GM18909 (cell line): ENCODE measurements at regions not wholly inside any gene's neighbourhood (a gene's known extent, or its start where the extent isn't known, plus 50 kb on each side); places are given as distances from the start of the nearest gene placed in this dataset.
"Not testable (repeated sequence)": the region's sequence is repeated elsewhere in the genome, so short reads cannot be mapped to it uniquely, and the experiment has no call there.

Source experiments
- ATAC-seq: cut with Tn5 transposase; IDR thresholded peaks from one replicate; pipeline ENCODE4 v1.9.1; 2021; ENCODE audit warnings: mild to moderate bottlenecking; ENCODE audit not compliant: unreplicated experiment, poor library complexity

DNA sequence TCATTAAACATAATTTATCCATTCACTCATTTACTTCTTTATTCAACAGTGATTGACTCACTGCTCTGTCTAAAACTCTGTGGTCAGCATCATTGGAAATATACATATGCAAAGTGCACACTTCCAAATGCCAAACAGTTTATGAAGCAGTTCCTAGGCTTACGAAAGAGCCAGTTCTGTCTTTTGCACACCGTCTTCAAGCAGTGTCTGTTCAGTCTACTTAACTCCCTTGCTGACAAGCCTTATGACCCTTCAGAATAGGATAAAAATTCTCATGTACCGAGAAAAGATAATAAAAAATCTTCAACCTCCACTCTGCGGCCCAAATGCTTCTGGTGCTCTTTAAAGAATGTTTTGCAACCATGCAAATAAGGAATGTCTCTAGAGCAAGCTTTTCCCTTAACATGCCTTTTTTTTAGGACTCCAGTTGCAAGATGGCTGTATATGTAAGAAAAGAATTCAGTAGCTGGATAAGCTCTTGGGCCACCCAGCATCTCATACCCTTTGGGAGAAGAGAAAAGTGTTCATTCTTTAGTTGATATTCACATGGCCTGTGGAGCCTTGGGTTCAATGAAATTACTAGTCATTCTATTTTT is 1037.0 kb upstream of the SLIT2 start:
- no peak for ATAC-seq

DNA sequence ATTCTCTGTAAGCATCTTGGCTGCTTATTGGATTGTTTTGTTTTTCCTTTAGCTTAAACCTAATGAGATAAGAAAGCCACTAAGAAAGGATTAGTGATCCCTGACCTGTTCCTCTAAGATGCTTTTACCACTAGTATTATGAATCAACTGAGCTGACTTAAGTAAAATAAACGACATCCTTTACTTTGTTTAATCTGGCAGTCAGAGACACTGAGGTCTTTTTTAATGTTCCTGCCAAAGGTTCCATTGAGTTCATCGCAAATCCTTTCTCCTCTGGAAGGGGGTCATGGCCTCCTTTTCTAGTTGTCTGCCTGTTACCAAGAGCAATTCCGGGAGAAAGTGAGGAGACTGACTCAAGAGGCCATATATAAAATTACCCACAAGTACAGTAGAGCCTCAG is 1038.3 kb upstream of the SLIT2 start:
- no peak for ATAC-seq

DNA sequence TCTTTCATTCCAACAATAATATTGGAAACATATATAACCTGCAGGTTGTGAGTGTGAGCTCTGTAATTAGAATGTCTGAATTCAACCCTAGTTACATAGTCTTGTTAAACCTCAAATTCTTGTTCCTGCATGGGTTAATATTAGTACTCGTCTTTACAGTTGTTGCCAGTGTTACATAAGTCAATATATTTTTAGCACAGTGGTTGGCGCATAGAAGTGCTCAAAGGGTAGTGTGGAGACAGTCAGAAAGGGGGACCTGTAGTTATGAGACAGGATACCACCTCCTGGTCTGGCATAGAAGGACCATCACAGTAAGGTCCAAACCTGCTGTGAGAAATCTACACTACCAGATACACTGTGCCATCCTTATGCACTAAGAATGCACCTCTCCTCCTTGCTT is 1045.9 kb upstream of the SLIT2 start:
- ATAC-seq: no peak

DNA sequence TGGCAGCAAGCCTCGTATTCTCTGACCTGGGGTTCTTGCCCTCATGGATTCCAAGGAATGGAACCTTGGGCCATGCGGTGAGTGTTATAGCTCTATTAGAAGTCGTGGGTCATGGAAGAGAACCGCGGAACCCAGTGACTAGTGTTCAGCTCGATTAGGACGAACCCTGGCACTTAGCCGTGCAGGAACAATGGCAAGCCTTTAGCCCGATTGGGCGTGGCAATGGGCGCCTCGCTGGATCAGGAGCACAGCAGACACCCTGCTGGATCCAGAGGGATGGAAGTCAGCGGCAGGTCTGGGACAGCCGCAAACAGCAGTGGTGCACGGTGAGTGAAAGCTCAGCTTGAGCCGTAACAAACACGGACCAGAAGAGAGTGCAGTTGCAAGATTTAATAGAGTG is 1053.9 kb upstream of the SLIT2 start:
- ATAC-seq: not testable (repeated sequence)

DNA sequence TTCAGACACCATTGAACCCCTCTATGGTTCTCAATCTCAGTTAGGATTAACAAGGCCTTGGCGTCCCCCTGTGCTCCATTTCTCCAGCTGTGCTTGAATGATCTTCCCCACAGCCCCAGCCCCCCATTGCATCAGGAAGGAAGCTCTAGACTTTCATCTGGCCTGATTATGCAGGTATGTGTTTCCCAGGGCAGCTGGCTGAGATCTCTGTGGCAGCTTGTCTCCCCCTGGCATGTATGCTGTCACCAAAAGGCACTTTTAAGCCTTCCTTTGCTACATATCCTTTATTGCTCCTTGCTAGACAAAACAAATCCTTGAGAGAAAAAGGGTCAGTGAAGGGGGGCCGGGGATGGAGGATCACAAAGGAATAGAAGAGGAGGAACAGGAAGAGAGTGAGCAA is 1056.0 kb upstream of the SLIT2 start:
- no peak for ATAC-seq

DNA sequence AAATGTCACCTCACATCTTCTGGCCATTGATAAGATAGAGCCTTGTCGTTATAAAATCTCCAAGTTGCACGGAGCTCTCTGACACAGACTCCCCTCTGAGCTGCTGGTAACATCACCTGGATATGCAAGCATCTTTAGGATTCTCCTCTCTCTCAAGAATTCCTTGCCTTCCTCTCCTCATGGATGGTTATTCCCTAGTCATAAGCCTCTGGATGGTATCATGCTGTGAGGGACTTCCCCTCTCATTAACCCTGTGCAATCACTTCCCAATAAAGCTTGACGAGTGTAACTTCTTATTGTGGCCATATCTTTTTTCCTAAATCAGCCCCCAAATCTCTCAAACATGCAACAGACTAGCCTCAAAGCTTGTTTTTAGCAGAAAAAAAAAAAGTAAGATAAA is 1057.0 kb upstream of the SLIT2 start:
- no peak for ATAC-seq

DNA sequence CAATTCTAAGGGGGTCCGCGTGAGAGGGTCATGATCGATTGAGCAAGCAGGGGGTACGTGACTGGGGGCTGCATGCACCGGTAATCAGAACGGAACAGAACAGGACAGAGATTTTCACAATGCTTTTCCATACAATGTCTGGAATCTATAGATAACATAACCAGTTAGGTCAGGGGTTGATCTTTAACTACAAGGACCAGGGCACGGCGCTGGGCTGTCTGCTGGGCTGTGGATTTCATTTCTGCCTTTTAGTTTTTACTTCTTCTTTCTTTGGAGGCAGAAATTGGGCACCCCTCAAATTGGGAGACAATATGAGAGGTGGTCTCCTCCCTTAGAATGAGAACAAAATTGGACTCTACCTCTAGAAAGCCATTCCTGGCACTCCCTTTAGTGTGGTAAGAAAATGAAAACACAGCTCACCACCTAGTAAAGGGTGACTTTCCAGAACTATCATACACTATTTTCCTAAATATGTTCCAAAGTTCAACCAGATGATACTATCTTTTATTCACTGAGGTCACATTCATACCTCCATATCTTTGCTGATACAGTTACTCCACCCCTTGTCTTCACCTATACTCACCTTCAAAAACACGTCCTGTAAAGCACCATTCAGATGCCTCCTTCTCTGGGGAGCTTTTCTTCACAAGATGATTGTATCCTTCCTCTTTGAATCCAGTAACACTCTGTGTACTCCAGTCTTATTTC is 1058.3 kb upstream of the SLIT2 start:
- ATAC-seq: no peak

DNA sequence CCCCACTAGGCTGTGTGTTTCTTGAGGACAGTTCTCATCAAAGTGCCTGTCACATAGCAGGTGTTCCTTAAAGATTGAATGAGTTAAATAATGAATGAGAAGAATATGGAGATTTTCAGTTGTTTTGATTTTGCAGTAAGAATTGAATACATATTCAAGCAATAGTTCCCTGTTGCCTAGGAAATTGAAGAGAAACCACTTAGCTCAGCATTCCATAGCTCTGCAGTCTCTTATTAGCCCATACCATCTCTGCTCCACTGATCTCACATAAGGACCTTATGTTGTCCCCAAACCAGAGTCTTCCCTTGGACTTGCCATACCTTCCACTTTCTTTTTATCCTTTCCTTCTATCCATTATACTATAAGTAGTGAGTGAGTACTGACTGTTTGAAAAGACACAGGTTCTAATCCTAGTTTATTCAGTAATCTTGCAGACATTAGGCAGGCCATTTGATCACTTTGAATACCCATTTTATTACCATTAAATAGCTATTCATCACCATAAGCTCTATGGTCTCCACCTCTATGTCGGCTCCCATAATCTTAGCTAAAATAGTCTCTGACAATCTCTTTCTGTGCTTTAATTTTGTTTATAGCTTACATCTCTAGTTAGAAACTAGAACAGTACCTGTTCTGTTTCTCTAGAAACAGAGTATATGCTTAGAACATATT is 1059.6 kb upstream of the SLIT2 start:
- ATAC-seq: no peak

DNA sequence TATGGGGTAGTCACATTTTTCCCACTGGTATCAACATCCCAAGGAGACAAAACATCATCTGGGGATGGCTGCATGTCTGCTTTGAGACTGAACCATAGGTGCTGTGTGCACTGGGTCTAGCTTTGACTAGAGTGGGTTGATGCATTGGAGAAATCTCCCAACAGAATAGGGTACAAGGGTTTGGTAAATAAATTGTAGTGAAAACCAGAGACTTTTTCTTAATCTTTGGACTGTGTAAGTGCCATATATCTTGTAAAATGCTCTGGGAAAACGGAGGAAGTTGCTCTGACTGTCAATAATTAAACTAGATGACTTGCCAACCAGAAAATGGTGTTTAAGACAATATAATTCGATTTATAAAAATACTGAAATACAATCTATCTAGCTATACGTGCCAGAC is 1064.0 kb upstream of the SLIT2 start:
- no peak for ATAC-seq

DNA sequence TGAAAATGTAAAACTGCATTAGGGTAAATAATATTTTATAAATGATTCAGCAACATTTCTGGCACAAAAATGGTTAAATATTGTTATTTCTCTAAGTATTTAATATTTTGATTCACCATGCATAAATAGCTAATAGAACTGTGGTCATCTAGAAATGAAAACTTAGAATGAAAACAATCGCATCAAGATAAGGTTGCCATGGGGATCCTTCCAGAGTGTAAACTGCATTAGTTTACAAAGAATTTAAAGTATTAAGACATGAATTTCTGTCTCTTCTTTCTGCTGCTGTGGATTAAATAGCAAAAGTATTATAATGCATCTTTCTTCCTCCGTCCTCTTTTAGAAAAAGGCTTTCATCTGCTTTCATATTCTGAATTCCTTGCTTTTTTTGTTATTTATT is 1064.6 kb upstream of the SLIT2 start:
- no peak for ATAC-seq

DNA sequence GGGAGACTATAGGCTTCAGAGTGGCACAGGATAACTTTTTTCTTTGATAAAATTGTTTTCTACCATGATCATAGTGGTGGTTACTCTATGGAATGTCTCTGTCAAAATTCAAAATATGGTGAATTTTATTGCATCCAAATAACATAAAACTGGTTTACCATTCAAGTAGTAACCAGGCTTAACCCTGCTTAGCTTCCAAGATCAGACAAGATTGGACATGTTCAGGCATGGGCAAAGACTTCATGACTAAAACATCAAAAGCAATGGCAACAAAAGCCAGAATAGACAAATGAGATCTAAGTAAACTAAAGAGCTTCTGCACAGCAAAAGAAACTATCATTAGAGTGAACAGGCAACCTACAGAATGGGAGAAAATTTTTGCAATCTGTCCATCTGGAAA is 1070.1 kb upstream of the SLIT2 start:
- ATAC-seq: not testable (repeated sequence)

DNA sequence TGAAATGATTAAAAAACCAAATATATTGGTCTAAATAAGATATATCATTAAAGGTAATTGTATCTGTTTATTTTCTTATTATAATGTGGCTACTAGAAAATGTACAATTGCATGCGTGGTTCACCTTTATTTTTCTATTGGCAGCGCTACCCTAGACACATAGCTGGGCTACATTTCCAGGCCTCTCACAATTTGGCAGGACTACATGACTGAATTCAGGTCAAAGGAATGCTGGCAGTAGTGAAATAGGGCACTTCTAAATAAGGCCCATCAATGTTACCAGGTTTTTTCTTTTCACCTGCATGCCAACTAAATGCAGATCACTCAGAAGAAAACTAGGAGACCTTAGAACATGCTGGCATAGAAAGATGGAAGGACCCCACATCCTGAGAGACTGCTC is 1072.9 kb upstream of the SLIT2 start:
- no peak for ATAC-seq

DNA sequence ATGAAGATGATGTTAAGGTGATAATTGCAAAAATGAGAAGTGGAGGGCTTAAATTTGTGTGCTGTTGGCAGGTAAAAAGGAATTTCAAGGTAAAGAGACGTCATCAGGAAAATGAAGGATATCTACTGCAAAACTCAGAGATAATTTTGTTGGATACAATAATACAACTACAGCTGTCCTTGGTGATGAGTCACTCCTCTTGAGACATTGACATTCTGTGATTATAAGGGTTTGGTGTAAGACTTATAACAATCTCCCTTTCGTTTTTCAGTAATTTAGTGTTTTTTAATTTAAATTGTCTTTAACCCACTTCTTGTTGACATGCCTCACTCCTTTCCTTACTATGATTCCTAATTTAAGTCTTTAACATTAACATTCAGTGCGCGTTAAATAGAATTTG is 1074.1 kb upstream of the SLIT2 start:
- ATAC-seq: no peak

DNA sequence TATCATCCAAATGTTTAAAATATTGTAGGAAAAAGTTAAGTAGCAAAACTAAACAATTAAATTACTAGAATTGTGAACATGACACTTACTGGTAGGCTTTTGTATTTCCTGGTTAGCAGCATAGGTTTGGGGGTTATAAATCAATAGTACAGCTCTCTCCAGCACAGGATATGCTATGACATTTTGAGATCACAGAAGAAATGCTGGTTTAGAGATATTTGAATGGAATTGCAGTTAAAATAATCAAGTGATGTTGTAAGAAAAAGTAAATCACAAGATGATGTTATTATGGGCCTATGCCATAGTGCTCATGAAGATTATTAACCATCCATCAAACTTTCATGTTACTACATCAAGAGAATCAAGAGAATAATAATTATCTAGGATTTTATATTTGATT is 1079.9 kb upstream of the SLIT2 start:
- ATAC-seq: no peak

DNA sequence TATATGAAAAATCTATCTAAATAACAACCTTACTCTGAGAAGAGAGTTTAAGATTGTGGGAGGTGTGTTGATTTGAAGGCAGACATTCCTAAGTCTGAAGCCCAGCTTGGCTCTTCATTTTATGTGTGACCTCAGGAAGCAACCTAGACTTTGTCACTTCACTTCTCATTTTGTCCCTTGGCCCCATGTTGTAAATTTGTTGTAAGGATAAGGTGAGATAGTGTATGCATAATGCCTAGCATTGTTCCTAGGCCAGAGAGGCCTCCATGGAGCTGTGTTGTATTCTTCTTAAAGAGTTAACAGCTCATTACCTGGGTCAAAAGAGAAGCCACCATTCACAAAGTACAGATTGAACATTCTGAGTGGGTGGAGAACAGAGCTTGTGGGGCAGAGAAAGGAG is 1084.4 kb upstream of the SLIT2 start:
- ATAC-seq: no peak

DNA sequence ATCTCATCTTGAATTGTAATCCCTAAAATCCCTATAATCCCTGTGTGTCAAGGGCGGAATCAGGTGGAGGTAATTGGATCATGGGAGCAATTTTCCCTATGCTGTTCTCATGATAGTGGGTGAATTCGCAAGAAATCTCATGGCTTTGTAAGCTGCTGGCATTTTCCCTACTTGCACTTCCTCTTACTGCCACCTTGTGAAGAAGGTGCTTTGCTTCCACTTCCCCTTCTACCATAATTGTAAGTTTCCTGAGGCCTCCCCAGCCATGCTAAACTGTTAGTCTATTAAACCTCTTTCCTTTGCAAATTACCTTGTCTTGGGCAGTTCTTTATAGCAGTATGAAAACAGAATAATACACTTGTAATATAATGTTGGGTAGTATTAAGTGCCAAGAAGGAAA is 1087.4 kb upstream of the SLIT2 start:
- ATAC-seq: no peak

DNA sequence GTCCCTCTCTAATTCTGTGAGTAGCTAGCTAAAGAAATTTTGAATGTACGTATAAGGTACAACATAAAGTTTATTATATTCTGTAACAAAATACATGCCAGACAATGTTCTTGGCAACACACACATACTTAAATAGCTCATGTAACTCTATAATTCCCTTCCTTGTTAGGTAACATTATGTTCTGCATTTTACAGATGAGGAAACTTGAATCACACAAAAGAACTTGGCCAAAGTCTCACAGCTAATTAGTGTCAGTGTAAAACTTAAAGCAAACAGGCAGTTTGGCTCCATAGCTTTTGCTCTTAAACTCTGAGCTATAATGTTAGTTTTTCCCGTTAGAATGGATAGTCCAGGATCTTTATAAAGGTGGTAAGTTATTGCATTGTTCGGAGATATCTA is 1091.8 kb upstream of the SLIT2 start:
- ATAC-seq: no peak

DNA sequence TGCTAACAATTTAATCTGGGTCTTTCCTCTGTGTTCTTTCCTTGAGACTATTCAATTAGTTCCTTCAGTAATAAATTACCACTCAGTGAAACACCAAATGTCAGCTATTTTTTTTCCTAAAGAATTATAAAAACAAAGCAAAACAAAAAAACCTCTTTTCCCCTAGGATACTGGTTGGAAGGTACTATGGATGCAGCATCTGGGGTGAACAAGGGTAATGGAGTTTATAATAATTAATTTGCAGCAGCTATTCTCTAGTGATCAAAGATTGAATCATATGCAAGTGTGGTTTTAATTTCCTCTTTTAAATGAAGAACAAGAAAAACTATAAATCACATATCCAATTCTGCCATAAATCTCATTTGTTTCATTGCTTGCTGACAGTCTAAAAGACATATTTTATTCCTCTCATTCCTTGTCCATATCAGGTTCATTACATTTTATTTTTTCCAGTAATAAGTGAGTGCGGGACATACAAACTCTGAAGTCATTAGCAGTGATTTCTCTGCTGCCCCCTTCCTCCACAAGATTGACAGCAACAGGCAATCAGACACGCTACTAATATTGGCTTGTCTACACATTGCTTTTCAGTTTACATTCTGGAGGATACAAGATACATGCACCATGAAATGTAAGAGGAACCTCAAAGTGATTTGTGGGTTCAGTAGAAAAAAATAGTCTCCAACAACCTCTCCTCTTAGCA is 1093.4 kb upstream of the SLIT2 start:
- ATAC-seq: no peak

DNA sequence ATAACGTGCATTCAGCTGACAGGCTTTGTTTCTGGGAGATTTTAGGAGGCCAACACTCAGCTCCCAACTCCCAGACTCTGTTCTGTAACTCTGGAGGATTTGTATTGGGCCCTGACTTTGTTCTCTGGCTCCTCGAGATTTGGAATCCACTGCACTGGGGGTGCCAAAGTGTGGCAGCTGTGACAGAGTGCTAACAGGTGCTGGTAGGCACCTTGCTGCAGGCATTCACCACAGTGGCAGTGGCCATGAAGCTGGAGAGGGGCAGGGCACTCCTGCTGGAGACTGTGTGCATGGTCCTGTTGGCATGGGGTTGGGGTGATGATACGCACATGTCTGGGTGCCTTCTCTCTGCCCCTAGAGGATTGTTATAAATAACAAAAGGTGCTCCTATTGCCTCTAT is 1094.9 kb upstream of the SLIT2 start:
- no peak for ATAC-seq

DNA sequence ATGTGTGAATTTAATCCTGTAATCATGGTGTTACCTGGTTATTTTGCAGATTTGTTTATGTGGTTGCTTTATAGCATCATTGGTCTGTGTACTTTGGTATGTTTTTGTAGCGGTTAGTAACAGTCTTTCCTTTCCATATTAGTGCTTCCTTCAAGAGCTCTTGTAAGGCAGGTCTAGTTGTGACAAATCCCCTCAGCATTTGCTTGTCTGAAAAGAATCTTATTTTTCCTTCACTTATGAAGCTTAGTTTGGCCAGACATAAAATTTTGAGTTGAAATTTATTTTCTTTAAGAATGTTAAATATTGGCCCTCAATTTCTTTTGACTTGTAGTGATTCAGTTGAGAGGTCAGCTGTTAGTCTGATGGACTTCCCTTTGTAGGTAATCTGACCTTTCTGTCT is 1096.1 kb upstream of the SLIT2 start:
- no peak for ATAC-seq

DNA sequence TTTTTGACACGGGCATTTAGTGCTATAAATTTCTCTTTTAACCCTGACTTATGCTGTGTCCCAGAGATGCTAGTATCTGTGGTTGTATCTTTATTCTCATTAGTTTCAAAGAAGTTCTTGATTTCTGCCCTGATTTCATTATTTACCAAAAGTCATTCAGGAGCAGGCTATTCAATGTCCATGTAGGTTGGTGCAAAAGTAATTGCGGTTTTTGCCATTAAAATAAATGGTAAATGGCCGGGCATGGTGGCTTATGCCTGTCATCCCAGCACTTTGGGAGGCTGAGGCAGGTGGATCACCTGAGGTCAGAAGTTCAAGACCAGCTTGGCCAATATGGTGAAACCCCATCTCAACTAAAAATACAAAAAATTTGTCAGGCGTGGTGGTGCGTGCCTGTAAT is 1097.4 kb upstream of the SLIT2 start:
- not testable (repeated sequence) for ATAC-seq
